SK-N-SH (cell line): ENCODE measurements at regions not wholly inside any gene's neighbourhood (a gene's known extent, or its start where the extent isn't known, plus 50 kb on each side); places are given as distances from the start of the nearest gene placed in this dataset.

Source experiments
- CTCF ChIA-PET: fragments of 300-600, 350-600 bp; formaldehyde crosslinking; extraction: SDS; loops from one replicate; lab custom pipeline; 2021; lab: Yijun Ruan, JAX
- POLR2A ChIA-PET: fragments of 350-600 bp; sonication (Branson Sonifier 250); formaldehyde crosslinking; extraction: SDS; loops from one replicate; lab custom pipeline; 2020; ENCODE audit warnings: antibody characterized with exemption, inconsistent platforms; lab: Yijun Ruan, JAX
- DNase-seq: peaks from one replicate; pipeline ENCODE4 v3.0.0; 2012
- H2AFZ ChIP-seq: fragments of 200-600 bp; sonication (generic); 2 replicates; pipeline ENCODE4 v1.8.1; 2016; ENCODE audit warnings: antibody characterized with exemption, mild to moderate bottlenecking, low read depth
- H3F3A ChIP-seq: fragments of 200-600 bp; sonication (generic); replicated peaks from 2 replicates; pipeline ENCODE3; 2016; ENCODE audit warnings: antibody characterized with exemption, mild to moderate bottlenecking; ENCODE audit not compliant: insufficient read depth
- H3K27ac ChIP-seq, 2 experiments: fragments of 200-500 bp in 1 of 2; fragments of 200-600 bp in 1 of 2; sonication (Bioruptor generic) in 1 of 2; sonication (generic), shearing (Covaris generic) in 1 of 2; 2 replicates each; pipeline versions ENCODE4 v1.5.1 to v1.6.1; 2014 to 2016; ENCODE audit warnings: low read depth in 2 of 2, inconsistent platforms in 1 of 2, low read length in 1 of 2, mild to moderate bottlenecking in 1 of 2, mixed read lengths in 1 of 2
- H3K27me3 ChIP-seq: fragments of 200-600 bp; sonication (generic), shearing (Covaris generic); 2 replicates; pipeline ENCODE4 v1.6.1; 2016; ENCODE audit warnings: mixed run types; ENCODE audit not compliant: insufficient read depth
- H3K36me3 ChIP-seq, 2 experiments: fragments of 200-500 bp in 1 of 2; fragments of 200-600 bp in 1 of 2; sonication (Bioruptor generic) in 1 of 2; sonication (generic) in 1 of 2; replicated peaks in 1 of 2; 2 replicates each; pipeline versions ENCODE3 to v1.5.1; 2014 to 2016; ENCODE audit warnings: low read length in 1 of 2, mild to moderate bottlenecking in 1 of 2; ENCODE audit not compliant: insufficient read depth in 2 of 2, control insufficient read depth in 1 of 2
- H3K4me1 ChIP-seq, 2 experiments: fragments of 200-500 bp in 1 of 2; fragments of 200-600 bp in 1 of 2; sonication (Bioruptor generic) in 1 of 2; sonication (generic), shearing (Covaris generic) in 1 of 2; 2 replicates each; pipeline versions ENCODE4 v1.5.1 to v1.6.1; 2014 to 2016; ENCODE audit warnings: low read depth in 1 of 2, low read length in 1 of 2, mixed run types in 1 of 2; ENCODE audit not compliant: insufficient read depth in 2 of 2, control insufficient read depth in 1 of 2
- H3K4me2 ChIP-seq: fragments of 200-600 bp; sonication (generic), shearing (Covaris generic); 2 replicates; pipeline ENCODE4 v1.6.1; 2017; ENCODE audit warnings: mixed run types
- H3K4me3 ChIP-seq, 2 experiments: fragments of 200-500 bp in 1 of 2; fragments of 200-600 bp in 1 of 2; sonication (Bioruptor generic) in 1 of 2; sonication (generic), shearing (Covaris generic) in 1 of 2; 2 replicates each; pipeline versions ENCODE4 v1.5.1 to v1.8.1; 2014 to 2016; ENCODE audit warnings: low read depth in 2 of 2, inconsistent platforms in 1 of 2, low read length in 1 of 2, mild to moderate bottlenecking in 1 of 2, mixed read lengths in 1 of 2, moderate library complexity in 1 of 2
- H3K79me2 ChIP-seq: fragments of 200-600 bp; sonication (generic); 2 replicates; pipeline ENCODE4 v1.8.1; 2017; ENCODE audit warnings: mild to moderate bottlenecking; ENCODE audit not compliant: insufficient read depth
- H3K9ac ChIP-seq: fragments of 200-600 bp; sonication (generic); 2 replicates; pipeline ENCODE4 v1.6.1; 2017; ENCODE audit warnings: mixed run types
- H3K9me2 ChIP-seq: fragments of 200-600 bp; sonication (generic); 2 replicates; pipeline ENCODE4 v1.6.1; 2017; ENCODE audit warnings: mixed run types
- H3K9me3 ChIP-seq: fragments of 200-600 bp; sonication (generic); 2 replicates; pipeline ENCODE4 v1.6.1; 2017; ENCODE audit warnings: mixed run types, mild to moderate bottlenecking, moderate library complexity
- H4K20me1 ChIP-seq: fragments of 200-600 bp; sonication (generic); 2 replicates; pipeline ENCODE4 v1.6.1; 2017; ENCODE audit warnings: mild to moderate bottlenecking, mixed run types; ENCODE audit not compliant: insufficient read depth
- CHD2 ChIP-seq: fragments of 150-350 bp; IDR thresholded peaks from 2 replicates; pipeline ENCODE4 v1.6.1; 2018; ENCODE audit warnings: low read length; ENCODE audit not compliant: partially characterized antibody
- EP300 ChIP-seq, 2 experiments: IDR thresholded peaks; 2 replicates each; pipeline versions ENCODE4 v1.4.0 to v1.6.1; 2012; ENCODE audit warnings: borderline replicate concordance in 1 of 2, low read depth in 1 of 2, low read length in 1 of 2
- FOSL2 ChIP-seq: IDR thresholded peaks from 2 replicates; pipeline ENCODE4 v1.4.0; 2012; ENCODE audit warnings: low read depth, mild to moderate bottlenecking, moderate library complexity, borderline replicate concordance
- MEF2A ChIP-seq: IDR thresholded peaks from 2 replicates; pipeline ENCODE4 v1.4.0; 2012; ENCODE audit warnings: low read depth, borderline replicate concordance
- NFIC ChIP-seq: IDR thresholded peaks from 2 replicates; pipeline ENCODE4 v1.4.0; 2012; ENCODE audit warnings: borderline replicate concordance
- POLR2AphosphoS5 ChIP-seq: IDR thresholded peaks from 2 replicates; pipeline ENCODE4 v1.6.1; 2012; ENCODE audit warnings: low read depth, low read length
- RCOR1 ChIP-seq: fragments of 150-350 bp; IDR thresholded peaks from 2 replicates; pipeline ENCODE4 v1.6.1; 2017; ENCODE audit warnings: antibody characterized with exemption, low read length
- RFX5 ChIP-seq: IDR thresholded peaks from 2 replicates; pipeline ENCODE4 v1.6.1; 2012; ENCODE audit warnings: mild to moderate bottlenecking, improper control_type of control experiment, low read length
- TAF1 ChIP-seq: IDR thresholded peaks from 2 replicates; pipeline ENCODE4 v1.6.1; 2012; ENCODE audit warnings: low read depth, mild to moderate bottlenecking, low read length, moderate library complexity, borderline replicate concordance
- TEAD4 ChIP-seq: IDR thresholded peaks from 2 replicates; pipeline ENCODE4 v1.4.0; 2012; ENCODE audit warnings: mild to moderate bottlenecking, borderline replicate concordance; ENCODE audit not compliant: insufficient read depth
- WGBS: methylation state at CpG from one replicate; pipeline ENCODE4 v1.1.6; 2017; ENCODE audit warnings: low lambda C conversion rate; 5-methylcytosine and 5-hydroxymethylcytosine counted together
- TF ChIP-seq, protein P1 (sequence below): IDR thresholded peaks from 2 replicates; pipeline ENCODE4 v1.4.0; 2012; ENCODE audit warnings: low read depth
- TF ChIP-seq, protein P2 (sequence below): fragments of 150-350 bp; IDR thresholded peaks from 2 replicates; pipeline ENCODE4 v1.6.1; 2016; ENCODE audit warnings: mild to moderate bottlenecking, low read depth, low read length
- TF ChIP-seq, protein P3 (sequence below): IDR thresholded peaks from 2 replicates; pipeline ENCODE4; 2012
- TF ChIP-seq, protein P4 (sequence below): IDR thresholded peaks from 2 replicates; pipeline ENCODE4 v1.6.1; 2012; ENCODE audit warnings: mild to moderate bottlenecking, low read depth, low read length, moderate library complexity

DNA sequence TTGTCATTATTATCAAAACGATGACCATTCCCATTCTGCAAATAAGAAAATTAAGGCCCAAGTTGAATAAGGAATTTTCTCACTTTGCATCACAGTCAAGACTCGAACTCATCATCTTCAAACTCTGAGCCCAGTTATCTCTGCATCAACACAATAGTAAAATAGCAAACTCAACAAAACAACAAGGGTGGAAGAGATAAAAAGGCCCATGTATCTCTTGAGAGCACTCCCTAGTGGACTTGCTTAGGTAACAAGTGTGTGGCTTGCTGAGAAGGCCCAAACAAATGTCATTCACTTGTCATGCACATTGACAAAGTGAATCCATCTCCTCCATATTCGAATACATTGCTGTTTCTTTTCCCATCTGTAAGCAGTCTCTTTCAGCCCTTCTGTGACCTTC is 412.0 kb upstream of the MAF start:
- Histone ChIP-seq H3K27me3 (no peaks in the 10 kb centered on the region), H3K9me2 (no peaks in the 10 kb centered on the region), H3K9me3 (no peaks in the 10 kb centered on the region), H3K27ac (no peak overlapping the region), H3F3A (no peaks in the 10 kb centered on the region), H3K4me3 (no peak overlapping the region), H2AFZ (no peak overlapping the region), H3K4me2 (no peak overlapping the region), H3K36me3 (no peaks in the 10 kb centered on the region), H4K20me1 (no peaks in the 10 kb centered on the region), H3K79me2 (no peaks in the 10 kb centered on the region), H3K4me1 (no peaks in the 10 kb centered on the region), H3K9ac (no peak overlapping the region)
- CTCF ChIA-PET = interaction anchor here (1.2 to 1.4 kb wide), 2 partner anchors 20 to 121 kb away, joined by 3 read pairs; no protein-coding TSS in a partner anchor
- no peak for TF ChIP-seq MEF2A
- no peak for TF ChIP-seq NFIC
- TF ChIP-seq, protein P1, sequence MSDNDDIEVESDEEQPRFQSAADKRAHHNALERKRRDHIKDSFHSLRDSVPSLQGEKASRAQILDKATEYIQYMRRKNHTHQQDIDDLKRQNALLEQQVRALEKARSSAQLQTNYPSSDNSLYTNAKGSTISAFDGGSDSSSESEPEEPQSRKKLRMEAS = no peak
- TF ChIP-seq RCOR1 = no peak
- TF ChIP-seq, protein P2, sequence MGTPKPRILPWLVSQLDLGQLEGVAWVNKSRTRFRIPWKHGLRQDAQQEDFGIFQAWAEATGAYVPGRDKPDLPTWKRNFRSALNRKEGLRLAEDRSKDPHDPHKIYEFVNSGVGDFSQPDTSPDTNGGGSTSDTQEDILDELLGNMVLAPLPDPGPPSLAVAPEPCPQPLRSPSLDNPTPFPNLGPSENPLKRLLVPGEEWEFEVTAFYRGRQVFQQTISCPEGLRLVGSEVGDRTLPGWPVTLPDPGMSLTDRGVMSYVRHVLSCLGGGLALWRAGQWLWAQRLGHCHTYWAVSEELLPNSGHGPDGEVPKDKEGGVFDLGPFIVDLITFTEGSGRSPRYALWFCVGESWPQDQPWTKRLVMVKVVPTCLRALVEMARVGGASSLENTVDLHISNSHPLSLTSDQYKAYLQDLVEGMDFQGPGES = no peak
- 24% methylated on average over 3 of the region's 3 CpGs for WGBS
- no peak for DNase-seq
- POLR2A ChIA-PET = no interaction called here

DNA sequence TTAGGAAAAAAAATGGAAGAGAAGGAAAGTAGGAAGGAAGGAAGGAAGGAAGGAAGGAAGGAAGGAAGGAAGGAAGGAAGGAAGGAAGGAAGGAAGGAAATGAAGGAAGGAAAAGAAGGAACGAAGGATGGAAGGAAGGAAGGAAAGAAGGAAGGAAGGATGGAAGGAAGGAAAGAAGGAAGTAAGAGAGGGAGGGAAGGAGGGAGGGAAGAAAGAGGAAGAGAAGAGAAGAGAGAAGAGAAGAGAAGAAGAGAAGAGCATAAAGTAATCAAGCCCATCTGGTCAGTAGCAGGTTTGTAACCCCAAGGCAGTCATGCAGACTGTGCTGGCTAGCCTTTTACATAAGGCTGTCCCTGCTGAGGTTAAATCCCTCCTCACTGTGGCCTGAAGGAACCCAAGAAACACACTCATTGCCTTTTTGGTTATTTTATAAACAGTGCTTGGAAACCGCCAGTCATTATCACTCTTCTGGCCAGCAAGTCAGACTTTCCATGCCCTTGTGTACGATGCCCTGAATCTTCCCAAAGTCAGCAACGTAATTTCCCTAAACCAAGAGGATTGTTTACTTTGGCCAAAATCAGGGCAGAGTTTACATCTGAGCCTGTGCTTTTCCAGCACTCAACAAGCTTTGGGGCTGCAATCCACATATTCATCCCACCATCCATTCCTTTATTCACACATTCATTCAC is 409.6 kb upstream of the MAF start:
- H3K36me3 ChIP-seq = no peaks in the 10 kb centered on the region
- H2AFZ ChIP-seq = no peak overlapping the region
- H3K9me3 ChIP-seq = no peaks in the 10 kb centered on the region
- TF ChIP-seq TAF1 = no peak
- TF ChIP-seq, protein P3, sequence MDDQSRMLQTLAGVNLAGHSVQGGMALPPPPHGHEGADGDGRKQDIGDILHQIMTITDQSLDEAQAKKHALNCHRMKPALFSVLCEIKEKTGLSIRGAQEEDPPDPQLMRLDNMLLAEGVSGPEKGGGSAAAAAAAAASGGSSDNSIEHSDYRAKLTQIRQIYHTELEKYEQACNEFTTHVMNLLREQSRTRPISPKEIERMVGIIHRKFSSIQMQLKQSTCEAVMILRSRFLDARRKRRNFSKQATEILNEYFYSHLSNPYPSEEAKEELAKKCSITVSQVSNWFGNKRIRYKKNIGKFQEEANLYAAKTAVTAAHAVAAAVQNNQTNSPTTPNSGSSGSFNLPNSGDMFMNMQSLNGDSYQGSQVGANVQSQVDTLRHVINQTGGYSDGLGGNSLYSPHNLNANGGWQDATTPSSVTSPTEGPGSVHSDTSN = no peak
- TF ChIP-seq RFX5 = no peak
- TF ChIP-seq, all 33 proteins: peak for 0
- 33% methylated on average over 4 of the region's 4 CpGs for WGBS
- ChIA-PET CTCF (no interaction called here), POLR2A (no interaction called here)
- no peaks in the 10 kb centered on the region for H3K9me2 ChIP-seq
- no peaks in the 10 kb centered on the region for H4K20me1 ChIP-seq
- H3K4me1 ChIP-seq = no peaks in the 10 kb centered on the region
- H3K4me3 ChIP-seq = no peak overlapping the region
- H3K9ac ChIP-seq = no peak overlapping the region
- no peak overlapping the region for H3K4me2 ChIP-seq
- H3F3A ChIP-seq = no peaks in the 10 kb centered on the region
- no peaks in the 10 kb centered on the region for H3K27me3 ChIP-seq
- no peaks in the 10 kb centered on the region for H3K79me2 ChIP-seq
- DNase-seq = no peak
- no peak overlapping the region for H3K27ac ChIP-seq

DNA sequence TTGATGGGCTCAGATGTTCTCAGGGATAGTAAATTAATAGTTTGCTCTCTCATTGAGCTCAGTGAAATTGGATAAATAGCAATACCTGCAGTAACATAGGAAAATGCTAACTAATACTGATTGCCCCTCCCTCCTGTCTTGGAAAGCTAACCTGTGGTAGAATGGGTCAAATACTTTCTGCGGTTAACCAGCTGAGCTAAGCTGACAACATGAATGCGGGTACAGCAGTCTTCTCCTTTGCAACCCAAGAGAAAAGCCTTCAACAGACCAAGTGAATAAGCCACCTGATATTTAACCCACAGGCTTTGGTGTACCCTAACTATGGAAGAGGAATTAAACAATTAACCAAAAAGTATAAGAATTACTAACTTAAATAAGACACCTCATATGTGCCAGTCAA is 408.3 kb upstream of the MAF start:
- 56% methylated on average over 2 of the region's 2 CpGs for WGBS
- H3K27ac ChIP-seq = no peak overlapping the region
- TF ChIP-seq FOSL2 = no peak
- no peak for TF ChIP-seq TEAD4
- no peak for TF ChIP-seq EP300 (IDR thresholded peaks at IDR 0.05; ENCODE audit: borderline replicate concordance in 1 of 2, low read depth in 1 of 2, low read length in 1 of 2)
- TF ChIP-seq, protein P4, sequence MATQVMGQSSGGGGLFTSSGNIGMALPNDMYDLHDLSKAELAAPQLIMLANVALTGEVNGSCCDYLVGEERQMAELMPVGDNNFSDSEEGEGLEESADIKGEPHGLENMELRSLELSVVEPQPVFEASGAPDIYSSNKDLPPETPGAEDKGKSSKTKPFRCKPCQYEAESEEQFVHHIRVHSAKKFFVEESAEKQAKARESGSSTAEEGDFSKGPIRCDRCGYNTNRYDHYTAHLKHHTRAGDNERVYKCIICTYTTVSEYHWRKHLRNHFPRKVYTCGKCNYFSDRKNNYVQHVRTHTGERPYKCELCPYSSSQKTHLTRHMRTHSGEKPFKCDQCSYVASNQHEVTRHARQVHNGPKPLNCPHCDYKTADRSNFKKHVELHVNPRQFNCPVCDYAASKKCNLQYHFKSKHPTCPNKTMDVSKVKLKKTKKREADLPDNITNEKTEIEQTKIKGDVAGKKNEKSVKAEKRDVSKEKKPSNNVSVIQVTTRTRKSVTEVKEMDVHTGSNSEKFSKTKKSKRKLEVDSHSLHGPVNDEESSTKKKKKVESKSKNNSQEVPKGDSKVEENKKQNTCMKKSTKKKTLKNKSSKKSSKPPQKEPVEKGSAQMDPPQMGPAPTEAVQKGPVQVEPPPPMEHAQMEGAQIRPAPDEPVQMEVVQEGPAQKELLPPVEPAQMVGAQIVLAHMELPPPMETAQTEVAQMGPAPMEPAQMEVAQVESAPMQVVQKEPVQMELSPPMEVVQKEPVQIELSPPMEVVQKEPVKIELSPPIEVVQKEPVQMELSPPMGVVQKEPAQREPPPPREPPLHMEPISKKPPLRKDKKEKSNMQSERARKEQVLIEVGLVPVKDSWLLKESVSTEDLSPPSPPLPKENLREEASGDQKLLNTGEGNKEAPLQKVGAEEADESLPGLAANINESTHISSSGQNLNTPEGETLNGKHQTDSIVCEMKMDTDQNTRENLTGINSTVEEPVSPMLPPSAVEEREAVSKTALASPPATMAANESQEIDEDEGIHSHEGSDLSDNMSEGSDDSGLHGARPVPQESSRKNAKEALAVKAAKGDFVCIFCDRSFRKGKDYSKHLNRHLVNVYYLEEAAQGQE = no peak
- TF ChIP-seq, protein P3 = no peak
- TF ChIP-seq CHD2 = no peak
- no peak for TF ChIP-seq POLR2AphosphoS5
- TF ChIP-seq NFIC = no peak

More for the DNA sequence above, 408.3 kb upstream of the MAF start:
- DNase-seq = no peak
- no peak overlapping the region for H3K4me2 ChIP-seq
- no peaks in the 10 kb centered on the region for H3K9me2 ChIP-seq
- ChIA-PET CTCF (interaction anchor here (1.4 kb wide), 1 partner anchor 12 kb away, joined by 3 read pairs; no protein-coding TSS in a partner anchor), POLR2A (no interaction called here)
- no peaks in the 10 kb centered on the region for H3K9me3 ChIP-seq
- H3F3A ChIP-seq = no peaks in the 10 kb centered on the region
- no peaks in the 10 kb centered on the region for H3K4me1 ChIP-seq
- no peak overlapping the region for H3K9ac ChIP-seq
- H3K79me2 ChIP-seq = no peaks in the 10 kb centered on the region
- H3K4me3 ChIP-seq = no peak overlapping the region
- H3K36me3 ChIP-seq = no peaks in the 10 kb centered on the region
- H4K20me1 ChIP-seq = no peaks in the 10 kb centered on the region
- H2AFZ ChIP-seq = no peak overlapping the region
- H3K27me3 ChIP-seq = no peaks in the 10 kb centered on the region
